ENCODE measurements at regions not wholly inside any gene's neighbourhood (a gene's known extent, or its start where the extent isn't known, plus 50 kb on each side); places are given as distances from the start of the nearest gene placed in this dataset.

DNA sequence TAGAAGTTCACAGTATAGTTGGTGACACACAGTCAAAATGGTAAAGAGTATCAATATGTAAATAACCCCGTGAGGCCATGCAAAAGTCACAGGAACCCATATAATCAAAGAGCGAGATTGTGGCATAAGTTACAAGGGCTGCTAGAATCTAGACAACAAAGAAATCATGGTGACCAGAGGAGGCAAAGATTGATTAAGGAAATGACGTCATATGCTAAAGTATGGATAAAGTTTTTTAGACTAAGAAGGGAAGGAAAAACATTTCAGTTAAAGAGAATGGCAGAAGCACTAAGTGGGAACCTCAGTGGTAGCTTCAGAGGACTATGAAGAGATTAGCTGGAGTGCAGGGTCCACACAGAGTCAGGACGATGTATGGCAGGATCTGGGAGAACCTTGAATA, 330.3 kb downstream of the NFIB start:
- no peaks in the 10 kb centered on the region for H3K27me3 ChIP-seq
- 94% methylated on average over 4 of the region's 4 CpGs for WGBS
- no peaks in the 10 kb centered on the region for H3K36me3 ChIP-seq
- intact Hi-C loops (cut with DNase I) = no loop called here
- no peak overlapping the region for H3K4me3 ChIP-seq
- no peak overlapping the region for H3K27ac ChIP-seq (replicated peaks in 1 of 4)
- H3K4me1 ChIP-seq = no peaks in the 10 kb centered on the region
- DNase-seq (ENCODE audit: extremely low spot score) = no peak
- TF ChIP-seq EP300 (IDR thresholded peaks at IDR 0.05) (no peak), CTCF (IDR thresholded peaks at IDR 0.05) (no peak), POLR2A (IDR thresholded peaks at IDR 0.05; ENCODE audit: low read depth) (no peak), POLR2AphosphoS5 (IDR thresholded peaks at IDR 0.05) (no peak)
- no peaks in the 10 kb centered on the region for H3K9me3 ChIP-seq

DNA sequence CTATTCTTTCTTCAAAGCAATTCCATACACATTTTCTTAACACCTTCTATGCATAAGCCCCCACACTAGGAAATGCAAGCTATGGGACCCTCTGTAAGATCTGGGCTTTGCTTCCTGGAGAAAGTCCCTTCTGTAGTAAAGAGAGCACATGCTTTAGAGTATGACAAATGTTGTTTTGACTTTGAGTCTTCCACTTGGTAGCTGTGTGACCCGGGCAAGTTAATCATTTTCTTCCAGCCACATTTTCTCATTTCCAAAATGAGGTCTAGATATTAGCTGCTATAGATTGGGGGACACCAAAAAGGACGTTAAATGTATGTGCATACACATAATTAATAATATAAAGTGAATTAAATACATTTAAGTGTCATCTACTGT, 334.0 kb downstream of the NFIB start:
- Histone ChIP-seq H3K4me1 (no peaks in the 10 kb centered on the region), H3K9me3 (no peaks in the 10 kb centered on the region), H3K27ac (replicated peaks in 1 of 4) (no peak overlapping the region), H3K36me3 (no peaks in the 10 kb centered on the region), H3K27me3 (no peaks in the 10 kb centered on the region), H3K4me3 (no peak overlapping the region)
- DNase-seq (ENCODE audit: extremely low spot score) = no peak
- intact Hi-C loops (cut with DNase I) = no loop called here
- WGBS = 54% methylated on average over 2 of the region's 2 CpGs
- TF ChIP-seq CTCF (IDR thresholded peaks at IDR 0.05) = no peak
- no peak for TF ChIP-seq POLR2A (IDR thresholded peaks at IDR 0.05; ENCODE audit: low read depth)
- TF ChIP-seq POLR2AphosphoS5 (IDR thresholded peaks at IDR 0.05) = no peak
- TF ChIP-seq EP300 (IDR thresholded peaks at IDR 0.05) = no peak

DNA sequence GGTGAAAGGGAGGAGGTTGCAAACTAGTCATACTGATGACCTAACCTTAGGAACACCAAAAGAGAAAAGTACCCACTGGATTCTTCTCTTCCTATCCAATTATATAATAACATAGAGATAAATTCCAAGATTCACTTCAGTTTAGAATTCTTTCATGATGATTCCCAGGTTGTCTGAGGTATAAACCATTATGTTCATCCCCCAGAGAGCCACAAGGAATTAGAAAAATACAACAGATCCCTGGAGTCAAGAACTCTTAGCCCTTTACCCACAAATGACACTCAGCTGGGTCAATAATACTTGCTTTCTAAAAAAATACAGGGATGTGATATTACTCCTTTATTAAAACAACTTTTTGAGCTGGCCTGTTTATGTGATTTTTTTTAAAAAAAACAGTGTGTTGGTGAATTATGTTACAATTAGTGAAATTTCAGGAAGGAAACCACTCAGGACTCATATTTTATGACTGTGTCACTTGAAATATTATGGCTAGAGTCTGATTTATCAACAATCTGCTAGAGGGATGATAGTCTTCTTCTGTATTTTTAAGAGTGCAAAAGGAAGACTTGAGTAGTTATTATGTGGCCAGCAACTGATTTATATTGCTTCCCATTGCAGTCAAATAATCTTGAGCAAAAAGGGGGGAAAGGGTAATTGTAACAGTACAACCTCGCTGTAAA, 338.2 kb downstream of the NFIB start:
- Histone ChIP-seq H3K9me3 (no peaks in the 10 kb centered on the region), H3K4me1 (peaks cover 0 to 8% (median 0%) of the 10 kb centered on the region in 4 donors), H3K36me3 (no peaks in the 10 kb centered on the region), H3K27ac (replicated peaks in 1 of 4) (no peak overlapping the region), H3K27me3 (no peaks in the 10 kb centered on the region), H3K4me3 (no peak overlapping the region)
- TF ChIP-seq POLR2AphosphoS5 (IDR thresholded peaks at IDR 0.05) = no peak
- TF ChIP-seq EP300 (IDR thresholded peaks at IDR 0.05) = no peak
- no peak for TF ChIP-seq CTCF (IDR thresholded peaks at IDR 0.05)
- no peak for TF ChIP-seq POLR2A (IDR thresholded peaks at IDR 0.05; ENCODE audit: low read depth)
- DNase-seq (ENCODE audit: extremely low spot score) = no peak
- intact Hi-C loops (cut with DNase I) = no loop called here
- 67% methylated on average over 1 of the region's 1 CpG for WGBS

DNA sequence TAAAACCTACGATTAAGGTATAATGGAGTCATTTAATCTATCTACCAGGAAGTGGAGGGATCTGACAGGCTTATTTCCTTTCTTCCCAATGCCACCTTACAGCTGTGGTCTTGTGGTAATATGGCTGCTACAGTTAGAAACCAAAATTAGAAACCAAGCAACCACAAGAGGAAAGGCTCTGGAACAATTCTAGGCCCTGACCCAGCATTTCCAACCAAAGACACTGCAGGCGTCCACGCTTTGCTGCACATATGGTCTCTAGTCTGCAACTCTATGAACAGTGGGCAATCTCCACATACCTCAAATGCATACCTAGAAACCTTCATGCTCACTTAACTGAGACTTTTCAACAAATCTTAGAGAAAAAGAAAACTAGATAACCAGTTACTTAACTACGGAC, 339.1 kb downstream of the NFIB start:
- 79% methylated on average over 4 of the region's 4 CpGs for WGBS
- DNase-seq (ENCODE audit: extremely low spot score) = no peak
- H3K27me3 ChIP-seq = no peaks in the 10 kb centered on the region
- no peak overlapping the region for H3K4me3 ChIP-seq
- H3K27ac ChIP-seq (replicated peaks in 1 of 4) = no peak overlapping the region
- no peaks in the 10 kb centered on the region for H3K36me3 ChIP-seq
- peaks cover 0 to 8% (median 0%) of the 10 kb centered on the region in 4 donors for H3K4me1 ChIP-seq
- no peak for TF ChIP-seq POLR2AphosphoS5 (IDR thresholded peaks at IDR 0.05)
- no peak for TF ChIP-seq EP300 (IDR thresholded peaks at IDR 0.05)
- no peak for TF ChIP-seq POLR2A (IDR thresholded peaks at IDR 0.05; ENCODE audit: low read depth)
- TF ChIP-seq CTCF (IDR thresholded peaks at IDR 0.05) = no peak
- intact Hi-C loops (cut with DNase I) = no loop called here
- no peaks in the 10 kb centered on the region for H3K9me3 ChIP-seq

All from esophagus muscularis mucosa (tissue), 4 donors.